ENCODE measurements at regions not wholly inside any gene's neighbourhood (a gene's known extent, or its start where the extent isn't known, plus 50 kb on each side); places are given as distances from the start of the nearest gene placed in this dataset.

DNA sequence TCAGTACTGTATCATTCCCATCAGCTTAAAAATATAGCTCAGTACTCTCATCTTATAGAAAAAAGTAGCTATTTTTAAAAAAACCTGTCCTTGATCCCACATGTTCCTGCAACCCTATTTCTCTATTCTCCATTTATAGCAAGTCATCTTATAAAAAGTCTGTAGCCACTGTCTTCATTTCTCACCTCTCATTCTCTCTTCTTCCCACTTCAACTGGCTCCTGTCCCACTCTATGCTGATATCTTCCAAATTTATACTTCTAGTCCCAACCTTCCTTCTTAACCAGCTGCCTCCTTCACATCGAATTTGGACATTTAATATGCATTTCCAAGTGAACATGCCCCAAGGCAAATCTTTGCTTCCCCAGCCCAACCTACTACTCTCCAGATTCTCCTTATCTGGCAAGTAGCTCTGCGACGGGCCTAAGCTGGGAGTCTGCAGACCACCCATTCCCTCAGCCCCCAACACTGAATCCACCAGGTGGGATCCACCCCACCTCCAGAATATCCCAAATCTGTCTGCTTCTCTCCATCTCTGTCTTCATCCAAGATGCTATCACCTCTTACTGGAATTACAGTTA, 52.0 kb upstream of the TANC2 start:
- POLR2A ChIA-PET: no interaction called here
- CTCF ChIA-PET: no interaction called here
- TF ChIP-seq, protein P1, sequence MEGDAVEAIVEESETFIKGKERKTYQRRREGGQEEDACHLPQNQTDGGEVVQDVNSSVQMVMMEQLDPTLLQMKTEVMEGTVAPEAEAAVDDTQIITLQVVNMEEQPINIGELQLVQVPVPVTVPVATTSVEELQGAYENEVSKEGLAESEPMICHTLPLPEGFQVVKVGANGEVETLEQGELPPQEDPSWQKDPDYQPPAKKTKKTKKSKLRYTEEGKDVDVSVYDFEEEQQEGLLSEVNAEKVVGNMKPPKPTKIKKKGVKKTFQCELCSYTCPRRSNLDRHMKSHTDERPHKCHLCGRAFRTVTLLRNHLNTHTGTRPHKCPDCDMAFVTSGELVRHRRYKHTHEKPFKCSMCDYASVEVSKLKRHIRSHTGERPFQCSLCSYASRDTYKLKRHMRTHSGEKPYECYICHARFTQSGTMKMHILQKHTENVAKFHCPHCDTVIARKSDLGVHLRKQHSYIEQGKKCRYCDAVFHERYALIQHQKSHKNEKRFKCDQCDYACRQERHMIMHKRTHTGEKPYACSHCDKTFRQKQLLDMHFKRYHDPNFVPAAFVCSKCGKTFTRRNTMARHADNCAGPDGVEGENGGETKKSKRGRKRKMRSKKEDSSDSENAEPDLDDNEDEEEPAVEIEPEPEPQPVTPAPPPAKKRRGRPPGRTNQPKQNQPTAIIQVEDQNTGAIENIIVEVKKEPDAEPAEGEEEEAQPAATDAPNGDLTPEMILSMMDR (IDR thresholded peaks at IDR 0.05; ENCODE audit: control extremely low read depth, extremely low read depth, low read depth, missing control alignments): no peak
- DNase-seq (ENCODE audit: extremely low spot score): no peak

DNA sequence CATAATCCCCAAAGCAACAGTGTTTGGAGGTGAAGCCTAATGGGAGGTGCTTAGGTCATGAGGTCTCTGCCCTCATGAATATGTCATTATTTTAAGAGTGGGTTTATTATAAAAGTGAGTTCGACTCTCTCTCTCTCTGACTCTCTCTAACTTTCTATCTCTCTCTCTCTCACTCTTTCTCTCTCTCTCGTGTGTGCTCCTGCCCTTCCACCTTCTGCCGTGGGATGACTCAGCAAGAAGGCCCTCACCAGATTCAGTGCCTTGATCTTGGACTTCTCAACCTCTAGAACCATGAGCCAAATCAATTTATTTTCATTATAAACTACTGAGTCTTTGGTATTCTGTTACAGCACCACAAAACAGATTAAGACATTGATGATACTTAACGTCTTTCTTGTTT, 53.7 kb upstream of the TANC2 start:
- ChIA-PET CTCF (no interaction called here), POLR2A (no interaction called here)
- no peak for DNase-seq (ENCODE audit: extremely low spot score)
- TF ChIP-seq, protein P1 (IDR thresholded peaks at IDR 0.05; ENCODE audit: control extremely low read depth, extremely low read depth, low read depth, missing control alignments): no peak

DNA sequence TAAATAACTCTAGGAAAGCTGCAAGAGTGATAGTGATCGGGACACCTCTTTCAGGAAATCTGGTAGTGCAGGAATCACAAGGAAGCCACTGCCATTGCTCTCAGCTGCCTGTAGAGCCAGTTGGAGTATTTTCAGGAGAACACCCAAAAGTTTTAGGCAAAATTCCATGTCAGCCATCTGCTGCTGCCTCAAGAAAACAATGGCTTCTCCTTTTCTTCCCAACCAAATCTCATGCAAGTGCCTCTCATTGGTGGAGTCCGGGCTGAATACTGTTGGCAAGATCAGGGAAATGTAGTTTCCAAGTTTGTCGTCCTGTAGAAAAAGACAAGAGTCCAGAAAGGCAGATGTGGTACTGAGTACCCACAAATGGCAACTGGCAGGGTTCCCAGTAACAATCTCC, 54.9 kb upstream of the TANC2 start:
- DNase-seq (ENCODE audit: extremely low spot score): no peak
- CTCF ChIA-PET: interaction anchor here (0.7 kb wide), 1 partner anchor 9 kb away, joined by 3 read pairs; no protein-coding TSS in a partner anchor
- POLR2A ChIA-PET: no interaction called here
- TF ChIP-seq, protein P1 (IDR thresholded peaks at IDR 0.05; ENCODE audit: control extremely low read depth, extremely low read depth, low read depth, missing control alignments): no peak

DNA sequence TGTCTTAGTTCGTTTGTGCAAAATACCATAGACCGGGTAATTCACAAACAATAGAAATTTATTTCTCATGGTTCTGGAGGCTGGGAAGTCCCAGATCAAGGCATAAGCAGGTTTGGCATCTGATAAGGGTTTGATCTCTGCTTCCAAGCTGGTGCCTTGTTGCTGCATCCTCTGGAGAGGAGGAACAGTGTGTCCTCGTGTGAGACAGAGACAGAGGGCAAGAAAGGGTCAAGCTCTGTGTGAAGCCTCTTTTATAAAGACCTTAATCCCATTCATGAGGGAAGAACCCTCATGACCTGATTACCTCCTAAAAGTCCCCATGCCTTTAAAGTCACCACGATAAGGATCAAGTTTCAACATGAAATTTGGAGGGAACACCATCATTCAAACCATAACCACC, 55.8 kb upstream of the TANC2 start:
- CTCF ChIA-PET: no interaction called here
- POLR2A ChIA-PET: no interaction called here
- DNase-seq (ENCODE audit: extremely low spot score): no peak
- TF ChIP-seq, protein P1 (IDR thresholded peaks at IDR 0.05; ENCODE audit: control extremely low read depth, extremely low read depth, low read depth, missing control alignments): no peak

DNA sequence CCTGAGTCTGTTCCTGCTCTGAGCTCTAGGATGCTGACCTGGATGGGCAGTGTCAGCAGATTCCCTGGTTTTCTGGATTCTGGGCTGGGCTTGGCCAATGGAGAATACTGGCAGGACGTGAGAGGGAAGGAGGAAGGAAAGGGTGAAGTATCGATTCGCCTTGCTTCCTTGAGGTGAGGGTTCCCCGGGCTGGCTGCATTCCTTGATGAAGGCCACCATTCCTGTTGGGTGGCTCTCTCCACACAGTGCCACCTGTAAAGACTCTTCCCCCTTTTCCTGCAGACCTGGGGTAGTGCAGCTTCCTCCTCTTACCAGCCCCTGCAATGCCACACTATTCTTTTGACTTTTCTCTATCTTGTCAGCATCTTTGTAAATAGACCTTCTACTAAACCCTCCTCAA, 58.1 kb upstream of the TANC2 start:
- ChIA-PET POLR2A (no interaction called here), CTCF (no interaction called here)
- TF ChIP-seq, protein P1 (IDR thresholded peaks at IDR 0.05; ENCODE audit: control extremely low read depth, extremely low read depth, low read depth, missing control alignments): no peak
- DNase-seq (ENCODE audit: extremely low spot score): no peak

DNA sequence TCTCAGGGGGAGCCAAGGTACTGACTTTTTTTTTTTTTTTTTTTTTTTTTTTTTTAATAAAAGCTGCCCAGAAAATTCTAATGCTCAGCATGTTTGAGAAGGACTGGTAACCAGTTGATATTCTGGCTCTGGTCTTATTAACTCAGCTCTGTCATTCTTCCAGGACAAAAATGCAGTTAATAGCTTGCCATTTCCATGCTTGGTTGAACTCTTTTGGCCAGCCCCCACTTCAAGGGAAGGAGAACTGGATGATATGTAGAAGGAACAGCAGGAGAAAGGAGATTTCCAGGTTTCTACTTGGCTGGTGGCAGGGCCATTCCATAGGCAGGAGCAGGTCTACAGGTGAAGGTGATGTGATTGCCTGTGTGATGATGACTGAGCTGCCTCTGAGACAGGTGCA, 59.2 kb upstream of the TANC2 start:
- POLR2A ChIA-PET: no interaction called here
- TF ChIP-seq, protein P1 (IDR thresholded peaks at IDR 0.05; ENCODE audit: control extremely low read depth, extremely low read depth, low read depth, missing control alignments): no peak
- CTCF ChIA-PET: no interaction called here
- no peak for DNase-seq (ENCODE audit: extremely low spot score)

DNA sequence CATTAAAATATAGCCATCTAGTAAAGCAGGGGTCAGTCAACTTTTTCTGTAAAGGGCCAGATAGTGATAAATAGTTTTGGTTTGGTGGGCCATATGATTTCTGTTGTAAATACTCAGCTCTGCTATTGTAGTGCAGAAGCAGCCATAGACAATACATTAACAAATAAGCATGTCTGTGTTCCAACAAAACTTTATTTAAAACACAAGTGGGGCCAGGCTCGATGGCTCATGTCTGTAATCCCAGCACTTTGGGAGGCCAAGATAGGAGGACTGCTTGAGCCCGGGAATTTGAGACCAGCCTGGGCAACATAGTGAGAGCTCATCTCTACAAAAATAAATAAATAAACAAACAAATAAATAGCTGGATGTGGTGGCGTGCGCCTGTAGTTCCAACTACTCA, 60.8 kb upstream of the TANC2 start:
- TF ChIP-seq, protein P1 (IDR thresholded peaks at IDR 0.05; ENCODE audit: control extremely low read depth, extremely low read depth, low read depth, missing control alignments): no peak
- POLR2A ChIA-PET: no interaction called here
- DNase-seq (ENCODE audit: extremely low spot score): no peak
- CTCF ChIA-PET: no interaction called here

Measured in GM10248 (cell line).